Right renal pelvis (tissue), 4 donors: ENCODE measurements at regions not wholly inside any gene's neighbourhood (a gene's known extent, or its start where the extent isn't known, plus 50 kb on each side); places are given as distances from the start of the nearest gene placed in this dataset.
"Not testable (repeated sequence)": the region's sequence is repeated elsewhere in the genome, so short reads cannot be mapped to it uniquely, and the experiment has no call there.

Source experiments
- DNase-seq, 4 donors: peaks; one replicate each; pipeline ENCODE4 v3.0.0-alpha.2; 2013; ENCODE audit warnings: low read depth in 4 of 4, low spot score in 3 of 4, missing footprints in 1 of 4

GRCh38 chr13:23067129-23067528, 113.7 kb upstream of the SGCG start:
- no peak for DNase-seq

- no peak for DNase-seq
These were observed 111.2 kb upstream of the SGCG start for GRCh38 chr13:23069566-23069965.

- DNase-seq: peak in 1 of 4 donors; percentile 40
These were observed 106.5 kb upstream of the SGCG start for GRCh38 chr13:23074075-23074828.

- no peak for DNase-seq
These were observed 99.6 kb upstream of the SGCG start for GRCh38 chr13:23081220-23081619.

- DNase-seq: no peak
These were observed 98.9 kb upstream of the SGCG start for GRCh38 chr13:23081901-23082300.

GRCh38 chr13:23086968-23087623, 93.7 kb upstream of the SGCG start:
- DNase-seq: no peak

- no peak for DNase-seq
These were observed 92.9 kb upstream of the SGCG start for GRCh38 chr13:23087880-23088279.

GRCh38 chr13:23098161-23098907, 82.4 kb upstream of the SGCG start:
- DNase-seq: no peak

GRCh38 chr13:23105051-23105450, 75.7 kb upstream of the SGCG start:
- no peak for DNase-seq

GRCh38 chr13:23107665-23108064, 73.1 kb upstream of the SGCG start:
- DNase-seq: no peak

GRCh38 chr13:23119131-23119530, 61.6 kb upstream of the SGCG start:
- DNase-seq: no peak

- not testable (repeated sequence) for DNase-seq
These were observed 53.2 kb upstream of the SGCG start for GRCh38 chr13:23127540-23127939.

GRCh38 chr13:23129331-23129730, 51.4 kb upstream of the SGCG start:
- no peak for DNase-seq
